SK-N-MC (cell line): ENCODE measurements at regions not wholly inside any gene's neighbourhood (a gene's known extent, or its start where the extent isn't known, plus 50 kb on each side); places are given as distances from the start of the nearest gene placed in this dataset.

Source experiments
- DNase-seq: peaks from one replicate; pipeline ENCODE4 v3.0.0-alpha.2; 2011; ENCODE audit warnings: low read depth, low spot score
- H3K27ac ChIP-seq: fragments of 200-600 bp; sonication (generic); 2 replicates; pipeline ENCODE4 v1.5.1; 2016; ENCODE audit warnings: mixed run types
- H3K36me3 ChIP-seq: fragments of 200-600 bp; sonication (generic); 2 replicates; pipeline ENCODE4 v1.6.1; 2017; ENCODE audit warnings: antibody characterized with exemption, low read length, mixed read lengths; ENCODE audit not compliant: insufficient read depth
- H3K4me3 ChIP-seq: fragments of 200-600 bp; sonication (generic); 2 replicates; pipeline ENCODE4 v1.5.1; 2016
- H3K9ac ChIP-seq: fragments of 200-600 bp; sonication (generic); 2 replicates; pipeline ENCODE4 v1.8.0; 2017; ENCODE audit warnings: mixed run types, mixed read lengths; ENCODE audit not compliant: insufficient read length
- H3K9me3 ChIP-seq: fragments of 200-600 bp; sonication (generic); 2 replicates; pipeline ENCODE4 v1.6.1; 2017; ENCODE audit warnings: low read depth, mild to moderate bottlenecking, antibody characterized with exemption, low read length, moderate library complexity, mixed read lengths
- EZH2 ChIP-seq: fragments of 200-600 bp; sonication (generic); IDR thresholded peaks from one replicate; pipeline ENCODE4 v1.6.1; 2017; ENCODE audit warnings: antibody characterized with exemption
- FOXP2 ChIP-seq: optimal IDR thresholded peaks from 2 replicates; pipeline ENCODE3; 2011; ENCODE audit warnings: mild to moderate bottlenecking, moderate library complexity; ENCODE audit not compliant: insufficient read depth; ENCODE audit errors: extremely low read length, control extremely low read depth
- POLR2AphosphoS5 ChIP-seq: IDR thresholded peaks from 2 replicates; pipeline ENCODE4 v1.6.1; 2012; ENCODE audit warnings: mild to moderate bottlenecking, low read depth, low read length, borderline replicate concordance

DNA sequence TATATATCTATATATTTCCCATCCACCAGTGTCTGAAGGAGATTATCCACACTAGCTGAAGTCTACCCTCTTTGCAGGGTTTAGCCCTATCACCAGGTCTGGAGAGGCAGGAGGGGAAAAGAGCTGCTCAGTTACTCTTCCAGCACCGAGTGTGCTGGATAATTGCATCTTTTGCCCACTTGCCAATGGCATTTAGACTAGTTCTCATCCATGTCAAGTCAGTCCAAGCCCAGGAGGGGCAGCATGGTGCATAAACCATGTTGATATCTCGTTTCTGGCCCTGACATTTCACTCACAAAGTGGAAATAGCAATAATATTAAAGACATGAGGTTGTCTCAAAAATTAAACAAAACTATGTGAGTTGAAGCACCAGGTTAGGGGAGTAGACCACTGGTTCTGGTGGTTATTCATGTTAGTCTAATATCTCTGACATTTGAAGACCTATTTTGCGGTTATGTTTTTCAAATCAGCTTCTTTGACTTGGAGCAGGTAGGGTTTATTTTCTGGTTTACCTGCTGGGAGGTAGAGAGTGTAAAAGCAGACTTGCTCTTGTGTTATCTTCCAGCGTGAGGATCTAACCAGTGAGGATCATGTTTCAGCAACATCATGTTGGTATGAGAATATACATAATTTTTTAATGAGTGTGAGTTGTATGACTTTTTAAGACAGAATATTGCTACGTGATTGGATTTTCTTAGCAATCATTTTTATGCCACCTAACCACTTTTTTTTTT is 273.2 kb upstream of the KIRREL3 start:
- Histone ChIP-seq H3K9ac (no peak overlapping the region), H3K36me3 (no peaks in the 10 kb centered on the region), H3K27ac (no peak overlapping the region), H3K4me3 (no peak overlapping the region), H3K9me3 (no peaks in the 10 kb centered on the region)
- no peak for TF ChIP-seq FOXP2
- TF ChIP-seq POLR2AphosphoS5: no peak
- TF ChIP-seq EZH2: no peak
- no peak for DNase-seq

DNA sequence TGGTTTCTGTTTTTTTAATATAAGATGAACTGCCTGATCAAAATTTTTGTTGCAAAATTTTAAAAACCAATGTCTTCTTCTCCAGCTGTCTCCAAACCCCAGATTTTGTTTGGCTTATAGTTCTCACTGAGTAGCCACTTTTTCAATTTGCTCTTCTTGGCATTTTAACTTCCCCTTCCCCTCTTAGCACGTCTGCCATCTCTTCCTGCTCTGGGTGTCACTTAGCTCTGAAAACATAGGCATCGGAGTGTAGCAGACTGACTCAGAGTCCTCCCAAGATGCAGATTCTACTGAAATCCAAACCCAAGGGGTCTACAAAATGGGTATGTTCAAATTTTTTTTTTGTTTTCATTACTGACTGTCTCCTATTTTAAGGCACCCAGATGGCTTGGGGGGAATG is 270.3 kb upstream of the KIRREL3 start:
- no peak for DNase-seq
- Histone ChIP-seq H3K27ac (no peak overlapping the region), H3K36me3 (no peaks in the 10 kb centered on the region), H3K9me3 (no peaks in the 10 kb centered on the region), H3K4me3 (no peak overlapping the region), H3K9ac (no peak overlapping the region)
- no peak for TF ChIP-seq EZH2
- no peak for TF ChIP-seq FOXP2
- no peak for TF ChIP-seq POLR2AphosphoS5

- TF ChIP-seq EZH2 (no peak), POLR2AphosphoS5 (no peak), FOXP2 (no peak)
- no peak for DNase-seq
- H3K9me3 ChIP-seq: no peaks in the 10 kb centered on the region
- no peaks in the 10 kb centered on the region for H3K36me3 ChIP-seq
- H3K27ac ChIP-seq: no peak overlapping the region
- no peak overlapping the region for H3K4me3 ChIP-seq
- no peak overlapping the region for H3K9ac ChIP-seq
Measured at GRCh38 chr11:127269911-127270310, 269.3 kb upstream of the KIRREL3 start.

GRCh38 chr11:127268932-127269331 is 268.4 kb upstream of the KIRREL3 start:
- DNase-seq: no peak
- H3K9me3 ChIP-seq: no peaks in the 10 kb centered on the region
- H3K9ac ChIP-seq: no peak overlapping the region
- H3K27ac ChIP-seq: no peak overlapping the region
- no peaks in the 10 kb centered on the region for H3K36me3 ChIP-seq
- H3K4me3 ChIP-seq: no peak overlapping the region
- TF ChIP-seq FOXP2 (no peak), POLR2AphosphoS5 (no peak), EZH2 (no peak)

DNA sequence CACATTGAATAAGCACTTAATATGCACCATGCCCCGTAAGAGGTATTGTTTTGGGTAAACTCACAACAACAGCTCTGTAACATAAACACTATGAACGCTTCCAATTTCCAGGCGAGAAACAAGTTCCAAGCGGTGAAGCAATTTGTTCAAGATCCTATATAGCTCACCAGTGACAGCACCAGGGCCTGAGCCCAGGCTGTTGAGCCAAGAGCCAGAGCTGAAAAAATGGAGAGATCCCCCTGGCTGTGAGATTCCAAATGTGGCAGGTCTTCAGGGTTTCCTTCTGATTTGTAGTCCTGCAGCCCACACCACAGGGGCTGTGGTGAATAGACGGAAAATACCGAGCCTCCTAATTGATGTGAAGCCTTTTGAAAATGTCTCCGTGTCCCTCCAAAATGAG is 268.0 kb upstream of the KIRREL3 start:
- no peak for TF ChIP-seq FOXP2
- no peak for TF ChIP-seq POLR2AphosphoS5
- TF ChIP-seq EZH2: no peak
- no peak overlapping the region for H3K27ac ChIP-seq
- no peaks in the 10 kb centered on the region for H3K36me3 ChIP-seq
- H3K9ac ChIP-seq: no peak overlapping the region
- H3K4me3 ChIP-seq: no peak overlapping the region
- DNase-seq: no peak
- no peaks in the 10 kb centered on the region for H3K9me3 ChIP-seq

DNA sequence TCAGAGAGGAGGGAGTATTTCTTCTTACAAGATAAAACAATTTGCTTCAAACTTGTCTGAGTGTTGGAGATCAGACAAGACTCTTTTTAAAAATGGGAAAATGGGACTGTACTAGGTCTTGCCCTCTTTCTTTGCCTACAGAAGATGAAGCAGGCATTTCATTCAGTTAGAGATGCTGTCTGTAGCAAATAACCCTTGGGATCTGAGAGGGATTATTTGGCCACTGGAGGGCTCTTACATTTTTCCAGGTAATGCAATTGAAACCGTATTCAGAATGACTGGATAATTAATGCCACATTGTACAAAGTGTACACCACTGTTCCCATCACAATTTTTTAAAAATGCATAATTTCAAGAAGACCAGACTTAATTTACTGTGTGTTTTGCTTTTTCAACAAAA is 258.5 kb upstream of the KIRREL3 start:
- H3K27ac ChIP-seq: no peak overlapping the region
- H3K9me3 ChIP-seq: no peaks in the 10 kb centered on the region
- H3K36me3 ChIP-seq: no peaks in the 10 kb centered on the region
- TF ChIP-seq POLR2AphosphoS5: no peak
- no peak overlapping the region for H3K9ac ChIP-seq
- H3K4me3 ChIP-seq: no peak overlapping the region
- no peak for DNase-seq

GRCh38 chr11:127255209-127255608 is 254.6 kb upstream of the KIRREL3 start:
- TF ChIP-seq EZH2 (no peak), FOXP2 (no peak), POLR2AphosphoS5 (no peak)
- Histone ChIP-seq H3K9me3 (no peaks in the 10 kb centered on the region), H3K4me3 (no peak overlapping the region), H3K27ac (no peak overlapping the region), H3K36me3 (no peaks in the 10 kb centered on the region), H3K9ac (no peak overlapping the region)
- no peak for DNase-seq

GRCh38 chr11:127252321-127252720 is 251.8 kb upstream of the KIRREL3 start:
- no peak for DNase-seq
- Histone ChIP-seq H3K9ac (no peak overlapping the region), H3K4me3 (no peak overlapping the region), H3K27ac (no peak overlapping the region), H3K36me3 (no peaks in the 10 kb centered on the region), H3K9me3 (no peaks in the 10 kb centered on the region)
- no peak for TF ChIP-seq POLR2AphosphoS5
- TF ChIP-seq FOXP2: no peak
- TF ChIP-seq EZH2: no peak

DNA sequence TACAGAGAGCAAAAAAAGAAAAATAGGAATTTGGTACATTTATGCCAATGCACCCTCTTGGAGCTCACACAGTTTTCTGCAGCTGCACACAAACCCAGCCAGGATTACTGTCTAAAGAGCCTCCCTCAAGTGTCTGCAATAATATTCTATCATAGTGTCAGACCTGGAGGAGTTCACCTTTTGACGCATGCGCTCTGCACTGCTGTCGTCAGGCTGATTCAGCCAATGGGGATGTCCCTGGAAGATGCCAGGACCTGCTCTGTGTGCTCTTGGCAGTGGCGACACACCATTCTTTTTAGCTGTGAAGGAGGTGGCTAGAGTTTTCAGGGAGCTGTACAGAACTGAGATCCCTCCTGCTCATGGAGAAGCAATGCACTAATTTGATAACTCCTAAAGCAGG is 249.0 kb upstream of the KIRREL3 start:
- Histone ChIP-seq H3K9ac (no peak overlapping the region), H3K36me3 (no peaks in the 10 kb centered on the region), H3K4me3 (no peak overlapping the region), H3K27ac (no peak overlapping the region), H3K9me3 (no peaks in the 10 kb centered on the region)
- no peak for TF ChIP-seq FOXP2
- TF ChIP-seq EZH2: no peak
- no peak for TF ChIP-seq POLR2AphosphoS5
- DNase-seq: no peak
